Neural cell (in vitro differentiated cells): ENCODE measurements at regions not wholly inside any gene's neighbourhood (a gene's known extent, or its start where the extent isn't known, plus 50 kb on each side); places are given as distances from the start of the nearest gene placed in this dataset.

Experiments
- H2AFZ ChIP-seq: fragments of 200-600, 300-800 bp; sonication (generic), shearing (Covaris generic); 2 replicates; pipeline ENCODE4 v1.6.0; 2014; ENCODE audit warnings: low read depth, mild to moderate bottlenecking, antibody characterized with exemption, low read length, moderate library complexity
- H3F3A ChIP-seq: fragments of 200-600 bp; shearing (Covaris generic); 2 replicates; pipeline ENCODE4 v1.6.1; 2016; ENCODE audit warnings: mild to moderate bottlenecking, moderate library complexity, mixed read lengths, antibody characterized with exemption, low read length; ENCODE audit not compliant: insufficient read depth, poor library complexity, severe bottlenecking
- H3K27ac ChIP-seq: fragments of 200-600, 300-800 bp; sonication (generic), shearing (Covaris generic); 2 replicates; pipeline ENCODE4 v1.5.1; 2014; ENCODE audit warnings: mild to moderate bottlenecking, low read length, moderate library complexity
- H3K27me3 ChIP-seq: fragments of 300-800, 200-600 bp; sonication (generic), shearing (Covaris generic); 2 replicates; pipeline ENCODE4 v1.6.0; 2014; ENCODE audit warnings: mild to moderate bottlenecking, low read depth, low read length, moderate library complexity; ENCODE audit not compliant: insufficient read depth
- H3K36me3 ChIP-seq: fragments of 300-800, 200-600 bp; sonication (generic), shearing (Covaris generic); 2 replicates; pipeline ENCODE4 v1.5.1; 2014; ENCODE audit warnings: mild to moderate bottlenecking, antibody characterized with exemption, low read length, moderate library complexity; ENCODE audit not compliant: insufficient read depth
- H3K4me2 ChIP-seq: fragments of 300-800, 200-600 bp; sonication (generic), shearing (Covaris generic); 2 replicates; pipeline ENCODE4 v1.6.0; 2014; ENCODE audit warnings: mild to moderate bottlenecking, low read length
- H3K4me3 ChIP-seq: fragments of 300-800, 200-600 bp; sonication (generic), shearing (Covaris generic); 2 replicates; pipeline ENCODE4 v1.5.1; 2014; ENCODE audit warnings: mild to moderate bottlenecking, low read length, moderate library complexity
- H3K79me2 ChIP-seq: fragments of 200-600 bp; shearing (Covaris generic); replicated peaks from 2 replicates; pipeline ENCODE4 v1.6.0; 2014; ENCODE audit warnings: mild to moderate bottlenecking, low read length, moderate library complexity; ENCODE audit not compliant: insufficient read depth
- H3K9ac ChIP-seq: fragments of 300-800, 200-600 bp; sonication (generic), shearing (Covaris generic); 2 replicates; pipeline ENCODE4 v1.6.1; 2016; ENCODE audit warnings: mild to moderate bottlenecking, low read length, mixed read lengths
- H3K9me2 ChIP-seq: fragments of 200-600 bp; shearing (Covaris generic); 2 replicates; pipeline ENCODE4 v1.6.1; 2016; ENCODE audit warnings: mild to moderate bottlenecking, low read length, mixed read lengths; ENCODE audit not compliant: insufficient read depth
- H3K9me3 ChIP-seq: fragments of 200-600, 300-800 bp; sonication (generic), shearing (Covaris generic); 2 replicates; pipeline ENCODE4 v1.6.1; 2016; ENCODE audit warnings: mild to moderate bottlenecking, mixed run types, low read length, moderate library complexity, mixed read lengths
- H4K20me1 ChIP-seq: fragments of 200-600 bp; shearing (Covaris generic); 2 replicates; pipeline ENCODE4 v1.6.1; 2016; ENCODE audit warnings: mild to moderate bottlenecking, mixed run types; ENCODE audit not compliant: insufficient read depth
- EZH2 ChIP-seq: fragments of 200-600, 300-800 bp; shearing (Covaris generic), sonication (generic); IDR thresholded peaks from 2 replicates; pipeline ENCODE4 v1.6.1; 2014; ENCODE audit warnings: antibody characterized with exemption, low read length, borderline replicate concordance, mild to moderate bottlenecking; ENCODE audit not compliant: insufficient read depth, poor library complexity, severe bottlenecking
- MXI1 ChIP-seq: fragments of 450-650 bp; conservative IDR thresholded peaks from 2 replicates; pipeline ENCODE4 v1.6.1; 2014; ENCODE audit warnings: antibody characterized with exemption, mild to moderate bottlenecking; ENCODE audit not compliant: poor library complexity, severe bottlenecking
- POLR2AphosphoS5 ChIP-seq: IDR thresholded peaks from 2 replicates; pipeline ENCODE4 v1.6.1; 2012
- RAD21 ChIP-seq: fragments of 450-650 bp; conservative IDR thresholded peaks from 2 replicates; pipeline ENCODE4 v1.6.1; 2014; ENCODE audit warnings: antibody characterized with exemption, mild to moderate bottlenecking, moderate library complexity
- SMC3 ChIP-seq: fragments of 450-650 bp; conservative IDR thresholded peaks from 2 replicates; pipeline ENCODE4 v1.6.1; 2014; ENCODE audit warnings: antibody characterized with exemption, mild to moderate bottlenecking, moderate library complexity; ENCODE audit not compliant: poor library complexity
- TAF1 ChIP-seq: IDR thresholded peaks from 2 replicates; pipeline ENCODE4 v1.6.1; 2012; ENCODE audit warnings: low read depth
- TF ChIP-seq, protein P1 (sequence below): IDR thresholded peaks from 2 replicates; pipeline ENCODE4 v1.6.1; 2012; ENCODE audit warnings: borderline replicate concordance
- TF ChIP-seq, protein P2 (sequence below): fragments of 450-650 bp; IDR thresholded peaks from 2 replicates; pipeline ENCODE4 v1.5.1; 2014; ENCODE audit warnings: antibody characterized with exemption, mild to moderate bottlenecking, moderate library complexity; ENCODE audit not compliant: poor library complexity, severe bottlenecking

DNA sequence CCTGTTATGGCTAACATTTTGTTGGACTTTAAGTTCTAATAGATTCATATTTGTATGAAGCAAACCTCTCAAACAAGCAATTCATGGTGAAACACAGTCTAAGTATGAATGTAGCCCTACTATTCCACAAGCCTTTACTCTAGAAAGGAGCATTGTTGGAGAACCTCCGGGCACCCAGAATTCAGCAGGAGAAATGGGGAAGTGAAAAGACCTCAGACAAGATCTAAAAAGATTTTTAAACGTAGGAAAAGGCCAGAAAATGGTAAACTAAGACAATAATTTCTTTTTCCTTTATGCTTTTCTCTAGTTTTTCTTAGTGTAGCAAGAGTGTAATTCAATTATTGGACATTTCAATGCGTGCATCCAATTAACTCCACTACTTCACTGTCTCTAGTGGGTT, 426.4 kb downstream of the INSC start:
- H3K9ac ChIP-seq: no peak overlapping the region
- H4K20me1 ChIP-seq: no peaks in the 10 kb centered on the region
- H3K9me2 ChIP-seq: no peaks in the 10 kb centered on the region
- H3K9me3 ChIP-seq: no peaks in the 10 kb centered on the region
- no peak overlapping the region for H3K4me2 ChIP-seq
- no peaks in the 10 kb centered on the region for H3K79me2 ChIP-seq
- TF ChIP-seq SMC3 (no peak), MXI1 (no peak), POLR2AphosphoS5 (no peak)
- TF ChIP-seq, protein P1, sequence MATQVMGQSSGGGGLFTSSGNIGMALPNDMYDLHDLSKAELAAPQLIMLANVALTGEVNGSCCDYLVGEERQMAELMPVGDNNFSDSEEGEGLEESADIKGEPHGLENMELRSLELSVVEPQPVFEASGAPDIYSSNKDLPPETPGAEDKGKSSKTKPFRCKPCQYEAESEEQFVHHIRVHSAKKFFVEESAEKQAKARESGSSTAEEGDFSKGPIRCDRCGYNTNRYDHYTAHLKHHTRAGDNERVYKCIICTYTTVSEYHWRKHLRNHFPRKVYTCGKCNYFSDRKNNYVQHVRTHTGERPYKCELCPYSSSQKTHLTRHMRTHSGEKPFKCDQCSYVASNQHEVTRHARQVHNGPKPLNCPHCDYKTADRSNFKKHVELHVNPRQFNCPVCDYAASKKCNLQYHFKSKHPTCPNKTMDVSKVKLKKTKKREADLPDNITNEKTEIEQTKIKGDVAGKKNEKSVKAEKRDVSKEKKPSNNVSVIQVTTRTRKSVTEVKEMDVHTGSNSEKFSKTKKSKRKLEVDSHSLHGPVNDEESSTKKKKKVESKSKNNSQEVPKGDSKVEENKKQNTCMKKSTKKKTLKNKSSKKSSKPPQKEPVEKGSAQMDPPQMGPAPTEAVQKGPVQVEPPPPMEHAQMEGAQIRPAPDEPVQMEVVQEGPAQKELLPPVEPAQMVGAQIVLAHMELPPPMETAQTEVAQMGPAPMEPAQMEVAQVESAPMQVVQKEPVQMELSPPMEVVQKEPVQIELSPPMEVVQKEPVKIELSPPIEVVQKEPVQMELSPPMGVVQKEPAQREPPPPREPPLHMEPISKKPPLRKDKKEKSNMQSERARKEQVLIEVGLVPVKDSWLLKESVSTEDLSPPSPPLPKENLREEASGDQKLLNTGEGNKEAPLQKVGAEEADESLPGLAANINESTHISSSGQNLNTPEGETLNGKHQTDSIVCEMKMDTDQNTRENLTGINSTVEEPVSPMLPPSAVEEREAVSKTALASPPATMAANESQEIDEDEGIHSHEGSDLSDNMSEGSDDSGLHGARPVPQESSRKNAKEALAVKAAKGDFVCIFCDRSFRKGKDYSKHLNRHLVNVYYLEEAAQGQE: no peak
- no peaks in the 10 kb centered on the region for H3F3A ChIP-seq
- no peak overlapping the region for H3K4me3 ChIP-seq
- peaks cover 2% of the 10 kb centered on the region for H3K27me3 ChIP-seq
- H3K27ac ChIP-seq: no peak overlapping the region
- H3K36me3 ChIP-seq: no peaks in the 10 kb centered on the region
- H2AFZ ChIP-seq: no peak overlapping the region

DNA sequence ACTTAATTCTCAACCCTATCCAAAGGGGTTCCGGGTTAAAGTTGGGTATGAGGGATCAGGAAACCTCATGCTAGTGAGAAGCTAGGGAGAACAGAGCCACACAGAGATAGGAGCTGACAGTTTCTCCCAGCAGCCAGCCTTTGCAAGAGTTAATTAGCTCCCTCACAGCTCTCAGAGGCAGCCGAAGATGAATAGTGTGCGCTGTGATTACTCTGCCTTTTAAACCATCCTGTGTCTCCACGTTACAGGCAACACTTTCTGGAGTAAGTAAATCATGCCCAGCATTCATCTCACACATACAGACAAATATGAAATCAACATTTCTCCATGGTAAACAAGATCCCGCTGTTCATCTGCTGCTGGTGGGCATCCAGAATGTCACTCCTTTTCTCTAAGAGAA, 429.6 kb downstream of the INSC start:
- no peak overlapping the region for H3K4me2 ChIP-seq

More for the DNA sequence above, 429.6 kb downstream of the INSC start:
- Histone ChIP-seq H4K20me1 (no peaks in the 10 kb centered on the region), H3K79me2 (no peaks in the 10 kb centered on the region), H3F3A (no peaks in the 10 kb centered on the region), H3K27me3 (peaks cover 2% of the 10 kb centered on the region), H2AFZ (no peak overlapping the region), H3K9me3 (no peaks in the 10 kb centered on the region), H3K4me3 (peak overlapping the region; percentile 28), H3K9ac (no peak overlapping the region), H3K36me3 (no peaks in the 10 kb centered on the region), H3K9me2 (no peaks in the 10 kb centered on the region), H3K27ac (no peak overlapping the region)
- TF ChIP-seq, protein P1: no peak
- TF ChIP-seq SMC3 (no peak), MXI1 (no peak), EZH2 (no peak), RAD21 (no peak), TAF1 (no peak), POLR2AphosphoS5 (peak; percentile 21)
- TF ChIP-seq, protein P2, sequence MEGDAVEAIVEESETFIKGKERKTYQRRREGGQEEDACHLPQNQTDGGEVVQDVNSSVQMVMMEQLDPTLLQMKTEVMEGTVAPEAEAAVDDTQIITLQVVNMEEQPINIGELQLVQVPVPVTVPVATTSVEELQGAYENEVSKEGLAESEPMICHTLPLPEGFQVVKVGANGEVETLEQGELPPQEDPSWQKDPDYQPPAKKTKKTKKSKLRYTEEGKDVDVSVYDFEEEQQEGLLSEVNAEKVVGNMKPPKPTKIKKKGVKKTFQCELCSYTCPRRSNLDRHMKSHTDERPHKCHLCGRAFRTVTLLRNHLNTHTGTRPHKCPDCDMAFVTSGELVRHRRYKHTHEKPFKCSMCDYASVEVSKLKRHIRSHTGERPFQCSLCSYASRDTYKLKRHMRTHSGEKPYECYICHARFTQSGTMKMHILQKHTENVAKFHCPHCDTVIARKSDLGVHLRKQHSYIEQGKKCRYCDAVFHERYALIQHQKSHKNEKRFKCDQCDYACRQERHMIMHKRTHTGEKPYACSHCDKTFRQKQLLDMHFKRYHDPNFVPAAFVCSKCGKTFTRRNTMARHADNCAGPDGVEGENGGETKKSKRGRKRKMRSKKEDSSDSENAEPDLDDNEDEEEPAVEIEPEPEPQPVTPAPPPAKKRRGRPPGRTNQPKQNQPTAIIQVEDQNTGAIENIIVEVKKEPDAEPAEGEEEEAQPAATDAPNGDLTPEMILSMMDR: no peak
